Stimulated activated effector memory CD8-positive, alpha-beta T cell treated with anti-CD3 and anti-CD28 coated beads, Interleukin-12 subunit alpha, Interleukin-12 subunit beta, amount 100 ng/mL, for 72 hours (primary cell): ENCODE measurements at regions not wholly inside any gene's neighbourhood (a gene's known extent, or its start where the extent isn't known, plus 50 kb on each side); places are given as distances from the start of the nearest gene placed in this dataset.

Source experiments
- ATAC-seq: fragments of 150-1000 bp; cut with Tn5 transposase; 2 replicates; pipeline ENCODE4 v1.10.0; 2021
- DNase-seq, 2 donors: peaks; one replicate each; pipeline ENCODE4 v3.0.0; 2021 to 2022; ENCODE audit warnings: low spot score in 2 of 2
- H3K27ac Mint-ChIP-seq: one replicate; pipeline ENCODE4 v1.8.0; 2022; ENCODE audit warnings: mild to moderate bottlenecking, mixed read lengths
- H3K36me3 Mint-ChIP-seq: one replicate; pipeline ENCODE4 v1.8.0; 2022; ENCODE audit warnings: mild to moderate bottlenecking, mixed read lengths
- H3K4me1 Mint-ChIP-seq: one replicate; pipeline ENCODE4 v1.8.0; 2022; ENCODE audit warnings: mixed read lengths
- H3K4me3 Mint-ChIP-seq: one replicate; pipeline ENCODE4 v1.8.0; 2022; ENCODE audit warnings: mild to moderate bottlenecking, mixed read lengths
- H3K9me3 Mint-ChIP-seq: one replicate; pipeline ENCODE4 v1.8.0; 2022; ENCODE audit warnings: mixed read lengths

GRCh38 chr2:108171657-108172056 lies 68.1 kb upstream of the SULT1C3 start:
- no peaks in the 10 kb centered on the region for H3K36me3 Mint-ChIP-seq
- DNase-seq (no peak), ATAC-seq (no peak)
- H3K4me1 Mint-ChIP-seq, result no peaks in the 10 kb centered on the region
- no peaks in the 10 kb centered on the region for H3K9me3 Mint-ChIP-seq
- H3K4me3 Mint-ChIP-seq, result no peak overlapping the region
- no peak overlapping the region for H3K27ac Mint-ChIP-seq

GRCh38 chr2:108182489-108182888 lies 57.3 kb upstream of the SULT1C3 start:
- no peak overlapping the region for H3K27ac Mint-ChIP-seq
- ATAC-seq, result no peak
- no peak for DNase-seq

GRCh38 chr2:108184419-108184818 lies 55.3 kb upstream of the SULT1C3 start:
- ATAC-seq (no peak), DNase-seq (no peak)
- H3K4me1 Mint-ChIP-seq, result no peaks in the 10 kb centered on the region
- H3K27ac Mint-ChIP-seq, result no peak overlapping the region
- no peak overlapping the region for H3K4me3 Mint-ChIP-seq
- H3K36me3 Mint-ChIP-seq, result no peaks in the 10 kb centered on the region
- no peaks in the 10 kb centered on the region for H3K9me3 Mint-ChIP-seq

More at GRCh38 chr2:108182489-108182888, 57.3 kb upstream of the SULT1C3 start:
- no peaks in the 10 kb centered on the region for H3K4me1 Mint-ChIP-seq
- no peaks in the 10 kb centered on the region for H3K36me3 Mint-ChIP-seq
- no peak overlapping the region for H3K4me3 Mint-ChIP-seq
- H3K9me3 Mint-ChIP-seq, result no peaks in the 10 kb centered on the region

GRCh38 chr2:108189316-108189715 lies 50.5 kb upstream of the SULT1C3 start:
- Mint-ChIP-seq H3K36me3 (no peaks in the 10 kb centered on the region), H3K4me3 (no peak overlapping the region), H3K4me1 (no peaks in the 10 kb centered on the region), H3K9me3 (no peaks in the 10 kb centered on the region), H3K27ac (no peak overlapping the region)
- DNase-seq (no peak), ATAC-seq (no peak)
